H9 (cell line): ENCODE measurements at regions not wholly inside any gene's neighbourhood (a gene's known extent, or its start where the extent isn't known, plus 50 kb on each side); places are given as distances from the start of the nearest gene placed in this dataset.

Experiments used
- DNase-seq: peaks from one replicate; pipeline ENCODE4 v3.0.0-alpha.2; 2017
- H2AFZ ChIP-seq: one replicate; pipeline ENCODE4 v1.6.1; 2013; ENCODE audit warnings: mild to moderate bottlenecking, low read length, control low read depth, moderate library complexity
- H2AK5ac ChIP-seq: 2 replicates; pipeline ENCODE4 v1.6.1; 2013; ENCODE audit warnings: low read length, control low read depth, mixed read lengths; ENCODE audit not compliant: insufficient read length
- H2BK120ac ChIP-seq: one replicate; pipeline ENCODE4 v1.6.1; 2013; ENCODE audit warnings: low read depth, mild to moderate bottlenecking, low read length, control low read depth, inconsistent platforms; ENCODE audit not compliant: poor library complexity, severe bottlenecking
- H2BK12ac ChIP-seq: 2 replicates; pipeline ENCODE4 v1.6.1; 2013; ENCODE audit warnings: low read length, control low read depth, mixed read lengths, low read depth; ENCODE audit not compliant: insufficient read length
- H2BK15ac ChIP-seq: 2 replicates; pipeline ENCODE4 v1.6.1; 2013; ENCODE audit warnings: low read depth, low read length, control low read depth
- H2BK20ac ChIP-seq: one replicate; pipeline ENCODE4 v1.6.1; 2013; ENCODE audit warnings: low read depth, mild to moderate bottlenecking, low read length, control low read depth, inconsistent platforms; ENCODE audit not compliant: poor library complexity, severe bottlenecking
- H2BK5ac ChIP-seq: 2 replicates; pipeline ENCODE4 v1.6.1; 2013; ENCODE audit warnings: low read length, control low read depth, mixed read lengths; ENCODE audit not compliant: insufficient read length
- H3K14ac ChIP-seq: 2 replicates; pipeline ENCODE4 v1.6.1; 2013; ENCODE audit warnings: low read length, control low read depth; ENCODE audit not compliant: insufficient read depth
- H3K18ac ChIP-seq: 2 replicates; pipeline ENCODE4 v1.6.1; 2013; ENCODE audit warnings: low read depth, mild to moderate bottlenecking, mixed read lengths, low read length, control low read depth; ENCODE audit not compliant: insufficient read length
- H3K23ac ChIP-seq: 2 replicates; pipeline ENCODE4 v1.6.1; 2013; ENCODE audit warnings: low read length, control low read depth, mixed read lengths, low read depth; ENCODE audit not compliant: insufficient read length
- H3K23me2 ChIP-seq: 2 replicates; pipeline ENCODE4 v1.6.1; 2013; ENCODE audit warnings: low read depth, mild to moderate bottlenecking, mixed read lengths, low read length, control low read depth; ENCODE audit not compliant: insufficient read length, poor library complexity, severe bottlenecking
- H3K27ac ChIP-seq: 2 replicates; pipeline ENCODE4 v1.5.1; 2013; ENCODE audit warnings: low read length, control low read depth, mixed read lengths, low read depth; ENCODE audit not compliant: insufficient read length
- H3K27me3 ChIP-seq: 2 replicates; pipeline ENCODE4 v1.6.1; 2013; ENCODE audit warnings: low read length, control low read depth, inconsistent platforms; ENCODE audit not compliant: insufficient read depth
- H3K4ac ChIP-seq: 2 replicates; pipeline ENCODE4 v1.6.1; 2013; ENCODE audit warnings: low read depth, mild to moderate bottlenecking, control low read depth, inconsistent platforms, low read length, moderate library complexity
- H3K4me1 ChIP-seq: 2 replicates; pipeline ENCODE4 v1.6.1; 2013; ENCODE audit warnings: low read length, control low read depth, inconsistent platforms; ENCODE audit not compliant: insufficient read depth
- H3K4me2 ChIP-seq: 2 replicates; pipeline ENCODE4 v1.6.1; 2013; ENCODE audit warnings: low read length, control low read depth, mixed read lengths; ENCODE audit not compliant: insufficient read length, insufficient read depth
- H3K56ac ChIP-seq: 2 replicates; pipeline ENCODE4 v1.6.1; 2013; ENCODE audit warnings: low read depth, mild to moderate bottlenecking, mixed read lengths, low read length, control low read depth; ENCODE audit not compliant: insufficient read length
- H3K79me1 ChIP-seq: 2 replicates; pipeline ENCODE4 v1.6.1; 2013; ENCODE audit warnings: low read depth, mild to moderate bottlenecking, moderate library complexity, low read length, control low read depth, inconsistent platforms; ENCODE audit not compliant: insufficient read depth, poor library complexity, severe bottlenecking
- H3K79me2 ChIP-seq: 2 replicates; pipeline ENCODE4 v1.6.1; 2013; ENCODE audit warnings: low read length, control low read depth, inconsistent platforms; ENCODE audit not compliant: insufficient read depth
- H3K9ac ChIP-seq: 2 replicates; pipeline ENCODE4 v1.6.1; 2013; ENCODE audit warnings: low read length, control low read depth, mixed read lengths; ENCODE audit not compliant: insufficient read length; ENCODE audit errors: extremely low read depth
- H3K9me3 ChIP-seq: one replicate; pipeline ENCODE4 v1.6.1; 2013; ENCODE audit warnings: low read depth, low read length, inconsistent platforms; ENCODE audit not compliant: control insufficient read depth
- H3T11ph ChIP-seq: one replicate; pipeline ENCODE4 v1.6.1; 2013; ENCODE audit warnings: mild to moderate bottlenecking, low read length, control low read depth, inconsistent platforms
- H4K20me1 ChIP-seq: one replicate; pipeline ENCODE4 v1.6.1; 2013; ENCODE audit not compliant: control insufficient read depth, insufficient read length, insufficient read depth
- H4K5ac ChIP-seq: 2 replicates; pipeline ENCODE4 v1.6.1; 2013; ENCODE audit warnings: low read depth, mild to moderate bottlenecking, mixed read lengths, low read length, control low read depth; ENCODE audit not compliant: insufficient read length
- H4K8ac ChIP-seq: replicated peaks from 2 replicates; pipeline ENCODE4 v1.6.1; 2013; ENCODE audit warnings: low read length, control low read depth, mixed read lengths, low read depth; ENCODE audit not compliant: insufficient read length
- H4K91ac ChIP-seq: 2 replicates; pipeline ENCODE4 v1.6.1; 2013; ENCODE audit warnings: low read depth, mild to moderate bottlenecking, moderate library complexity, mixed read lengths, low read length, control low read depth; ENCODE audit not compliant: insufficient read length
- H3K27ac Mint-ChIP-seq, 3 experiments: 2 replicates in 2 of 3; 3 replicates in 1 of 3; pipeline ENCODE4 v1.8.0; 2020 to 2021; ENCODE audit warnings: mixed read lengths in 3 of 3, mild to moderate bottlenecking in 1 of 3, moderate library complexity in 1 of 3
- H3K27me3 Mint-ChIP-seq: 2 replicates; pipeline ENCODE4 v1.8.0; 2021; ENCODE audit warnings: low read depth, mild to moderate bottlenecking, moderate library complexity, mixed read lengths
- H3K36me3 Mint-ChIP-seq, 3 experiments: 2 replicates in 2 of 3; 3 replicates in 1 of 3; pipeline ENCODE4 v1.8.0; 2020 to 2021; ENCODE audit warnings: low read depth in 3 of 3, mixed read lengths in 3 of 3; ENCODE audit not compliant: insufficient read depth in 1 of 3
- H3K4me1 Mint-ChIP-seq, 2 experiments: 2 replicates each; pipeline ENCODE4 v1.8.0; 2020; ENCODE audit warnings: mixed read lengths in 2 of 2
- H3K4me3 Mint-ChIP-seq, 2 experiments: 2 replicates in 1 of 2; 3 replicates in 1 of 2; pipeline ENCODE4 v1.8.0; 2020 to 2021; ENCODE audit warnings: mild to moderate bottlenecking in 2 of 2, mixed read lengths in 2 of 2, moderate library complexity in 1 of 2
- H3K9me3 Mint-ChIP-seq, 2 experiments: 2 replicates in 1 of 2; 3 replicates in 1 of 2; pipeline ENCODE4 v1.8.0; 2020; ENCODE audit warnings: mild to moderate bottlenecking in 2 of 2, mixed read lengths in 2 of 2, moderate library complexity in 1 of 2
- CTCF ChIP-seq: fragments of 200-600 bp; sonication (generic); conservative IDR thresholded peaks from 3 replicates; pipeline ENCODE4 v1.8.0; 2021; ENCODE audit warnings: antibody characterized with exemption, mild to moderate bottlenecking
- WGBS: extraction: QIAGEN DNeasy Blood & Tissue Kit; methylation state at CpG from one replicate; pipeline ENCODE4 v1.1.7; 2013; ENCODE audit warnings: missing lambda C conversion rate, low lambda C conversion rate, mixed read lengths; ENCODE audit not compliant: insufficient read length; ENCODE audit errors: extremely low coverage; 5-methylcytosine and 5-hydroxymethylcytosine counted together

- Histone ChIP-seq H3K27me3 (no peaks in the 10 kb centered on the region), H3K14ac (no peak overlapping the region), H3K4me2 (no peak overlapping the region), H3K18ac (no peak overlapping the region), H3K4me1 (no peaks in the 10 kb centered on the region), H2BK12ac (no peak overlapping the region), H3K9ac (no peak overlapping the region), H3T11ph (no peak overlapping the region), H3K79me1 (no peaks in the 10 kb centered on the region), H3K56ac (no peak overlapping the region), H3K23ac (no peak overlapping the region), H3K23me2 (no peaks in the 10 kb centered on the region), H3K27ac (no peak overlapping the region), H2BK120ac (no peak overlapping the region), H4K91ac (no peak overlapping the region), H2AFZ (no peak overlapping the region), H2BK5ac (no peak overlapping the region), H2BK15ac (no peak overlapping the region), H3K79me2 (no peaks in the 10 kb centered on the region), H4K5ac (no peak overlapping the region), H4K20me1 (no peaks in the 10 kb centered on the region), H4K8ac (no peak overlapping the region), H3K4ac (no peak overlapping the region), H3K9me3 (peaks cover 16% of the 10 kb centered on the region), H2BK20ac (no peak overlapping the region), H2AK5ac (no peak overlapping the region)
- Mint-ChIP-seq H3K36me3 (peaks cover 20 to 35% (median 32%) of the 10 kb centered on the region in 3 experiments), H3K4me1 (peaks cover 0 to 6% of the 10 kb centered on the region in 2 experiments; a peak in 1 of 4 replicates), H3K27ac (no peak overlapping the region), H3K27me3 (peaks cover 5% of the 10 kb centered on the region), H3K4me3 (no peak overlapping the region), H3K9me3 (peaks cover 32 to 38% of the 10 kb centered on the region in 2 experiments)
- no CpG with 5 or more reads among the region's 1 CpG for WGBS
- no peak for TF ChIP-seq CTCF
- no peak for DNase-seq
These were observed 101.5 kb downstream of the RPAP3 start for GRCh38 chr12:47604221-47604873.
